ENCODE measurements at regions not wholly inside any gene's neighbourhood (a gene's known extent, or its start where the extent isn't known, plus 50 kb on each side); places are given as distances from the start of the nearest gene placed in this dataset.

DNA sequence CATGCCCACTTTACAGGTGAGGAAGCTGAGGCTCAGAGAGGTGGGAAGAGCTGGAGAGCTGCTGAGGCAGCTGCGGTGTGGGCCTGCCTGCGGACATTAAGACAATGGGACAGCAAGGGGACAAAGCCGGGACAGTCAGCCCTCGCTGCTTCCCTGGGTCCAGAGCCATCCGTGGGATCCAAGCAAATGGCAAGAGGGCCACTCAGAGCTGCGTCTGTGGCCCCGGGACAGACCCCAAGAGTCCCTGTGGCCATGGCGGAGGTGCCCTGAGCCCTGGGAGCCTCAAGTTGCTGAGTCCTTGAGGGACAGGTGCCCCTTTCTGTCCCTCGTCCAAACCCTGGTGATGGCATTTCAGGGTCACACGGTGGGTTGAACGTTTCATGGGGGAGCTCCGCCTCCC, 191.9 kb downstream of the OLFM1 start:
- BruUV-seq (replicated peaks), result no TSS peak
- POLR2A ChIA-PET, result no interaction called here
- no peak overlapping the region for H3K4me3 ChIP-seq (ENCODE audit: low read depth, low read length)
- Mint-ChIP-seq H3K27ac (ENCODE audit: unreplicated experiment) (no peak overlapping the region), H3K4me3 (ENCODE audit: unreplicated experiment) (no peak overlapping the region), H3K27me3 (ENCODE audit: insufficient read depth, unreplicated experiment) (peaks cover 2% of the 10 kb centered on the region), H3K4me1 (ENCODE audit: low read depth, unreplicated experiment) (no peaks in the 10 kb centered on the region), H3K9me3 (ENCODE audit: unreplicated experiment) (no peaks in the 10 kb centered on the region), H3K36me3 (ENCODE audit: insufficient read depth, unreplicated experiment) (no peaks in the 10 kb centered on the region)
- no peaks in the 10 kb centered on the region for H3K27me3 ChIP-seq (replicated peaks; ENCODE audit: control insufficient read depth, insufficient read depth, low read length)
- H3K4me1 ChIP-seq, result no peaks in the 10 kb centered on the region
- intact Hi-C loops (cut with micrococcal nuclease; ENCODE audit: unreplicated experiment), result no loop called here
- TF ChIP-seq CTCF (IDR thresholded peaks at IDR 0.05; ENCODE audit: insufficient read depth in 1 of 2, low read depth in 1 of 2, low read length in 1 of 2, severe bottlenecking in 1 of 2, unreplicated experiment in 1 of 2), result no peak
- no peaks in the 10 kb centered on the region for H3K9me3 ChIP-seq
- CTCF ChIA-PET, result no interaction called here
- DNase-seq, result no peak
- H3K36me3 ChIP-seq (ENCODE audit: control insufficient read depth, insufficient read depth, low read length), result no peaks in the 10 kb centered on the region

DNA sequence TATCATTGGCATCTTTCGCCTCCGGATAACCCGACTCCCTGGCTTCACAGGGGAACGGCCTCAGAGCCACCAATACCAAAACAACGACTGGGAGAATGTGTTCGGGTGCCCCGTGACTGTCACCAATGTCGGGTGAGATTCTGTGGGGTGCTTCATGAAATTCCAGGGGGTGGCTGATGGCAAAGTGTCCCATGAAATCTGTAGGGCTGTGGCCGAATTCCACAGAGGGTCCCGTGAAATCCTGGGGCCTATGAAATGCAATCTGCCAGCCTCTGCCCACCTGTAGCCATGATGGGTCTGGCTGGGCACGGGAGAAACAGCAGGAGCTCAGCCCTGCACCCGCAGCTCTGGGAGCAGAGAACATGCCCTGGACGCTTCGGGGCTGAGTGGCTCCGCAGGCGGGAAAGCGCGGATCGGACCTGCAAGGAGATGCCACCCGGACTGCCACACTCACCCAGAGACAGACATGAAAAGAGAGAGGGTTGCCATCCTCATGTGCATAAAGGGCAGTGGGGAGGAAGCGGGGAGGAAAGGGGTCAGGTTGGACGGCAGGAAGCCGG, 192.4 kb downstream of the OLFM1 start:
- no peak overlapping the region for H3K27ac Mint-ChIP-seq (ENCODE audit: unreplicated experiment)
- ChIA-PET CTCF (no interaction called here), POLR2A (no interaction called here)
- TF ChIP-seq CTCF (IDR thresholded peaks at IDR 0.05; ENCODE audit: insufficient read depth in 1 of 2, low read depth in 1 of 2, low read length in 1 of 2, severe bottlenecking in 1 of 2, unreplicated experiment in 1 of 2), result no peak
- no peaks in the 10 kb centered on the region for H3K36me3 Mint-ChIP-seq (ENCODE audit: insufficient read depth, unreplicated experiment)
- H3K4me3 Mint-ChIP-seq (ENCODE audit: unreplicated experiment), result no peak overlapping the region
- no peaks in the 10 kb centered on the region for H3K36me3 ChIP-seq (ENCODE audit: control insufficient read depth, insufficient read depth, low read length)
- H3K4me1 Mint-ChIP-seq (ENCODE audit: low read depth, unreplicated experiment), result no peaks in the 10 kb centered on the region
- intact Hi-C loops (cut with micrococcal nuclease; ENCODE audit: unreplicated experiment), result no loop called here
- H3K27me3 ChIP-seq (replicated peaks; ENCODE audit: control insufficient read depth, insufficient read depth, low read length), result no peaks in the 10 kb centered on the region
- H3K9me3 ChIP-seq, result no peaks in the 10 kb centered on the region
- no peak overlapping the region for H3K4me3 ChIP-seq (ENCODE audit: low read depth, low read length)
- BruUV-seq (replicated peaks), result no TSS peak
- H3K9me3 Mint-ChIP-seq (ENCODE audit: unreplicated experiment), result no peaks in the 10 kb centered on the region
- no peak for DNase-seq
- H3K27me3 Mint-ChIP-seq (ENCODE audit: insufficient read depth, unreplicated experiment), result peaks cover 2% of the 10 kb centered on the region
- H3K4me1 ChIP-seq, result no peaks in the 10 kb centered on the region

DNA sequence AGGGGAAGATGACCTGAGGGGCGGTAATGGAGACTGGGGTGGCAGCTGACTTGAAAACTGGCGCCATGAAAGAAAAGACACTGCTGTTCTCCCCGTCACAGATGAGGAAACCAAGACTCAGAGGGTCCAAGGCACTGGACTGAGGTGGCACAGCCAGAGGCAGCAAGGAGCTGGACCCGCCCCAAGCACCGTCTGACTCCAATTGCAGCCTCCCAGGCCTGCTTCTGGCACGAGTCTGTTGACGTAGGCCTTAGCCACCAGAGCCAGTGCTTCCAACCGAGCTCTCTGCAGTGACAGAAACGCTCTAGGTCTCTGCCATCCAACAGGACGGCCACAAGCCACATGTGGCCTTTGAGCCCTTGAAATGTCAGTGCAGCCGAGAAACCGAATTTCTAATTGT, 193.2 kb downstream of the OLFM1 start:
- Mint-ChIP-seq H3K9me3 (ENCODE audit: unreplicated experiment) (no peaks in the 10 kb centered on the region), H3K4me1 (ENCODE audit: low read depth, unreplicated experiment) (no peaks in the 10 kb centered on the region), H3K36me3 (ENCODE audit: insufficient read depth, unreplicated experiment) (no peaks in the 10 kb centered on the region), H3K27ac (ENCODE audit: unreplicated experiment) (no peak overlapping the region), H3K27me3 (ENCODE audit: insufficient read depth, unreplicated experiment) (peaks cover 2% of the 10 kb centered on the region), H3K4me3 (ENCODE audit: unreplicated experiment) (no peak overlapping the region)
- Histone ChIP-seq H3K4me3 (ENCODE audit: low read depth, low read length) (no peak overlapping the region), H3K36me3 (ENCODE audit: control insufficient read depth, insufficient read depth, low read length) (no peaks in the 10 kb centered on the region), H3K27me3 (replicated peaks; ENCODE audit: control insufficient read depth, insufficient read depth, low read length) (no peaks in the 10 kb centered on the region), H3K9me3 (no peaks in the 10 kb centered on the region), H3K4me1 (no peaks in the 10 kb centered on the region)
- intact Hi-C loops (cut with micrococcal nuclease; ENCODE audit: unreplicated experiment), result no loop called here
- no peak for TF ChIP-seq CTCF (IDR thresholded peaks at IDR 0.05; ENCODE audit: insufficient read depth in 1 of 2, low read depth in 1 of 2, low read length in 1 of 2, severe bottlenecking in 1 of 2, unreplicated experiment in 1 of 2)
- POLR2A ChIA-PET, result no interaction called here
- CTCF ChIA-PET, result no interaction called here
- no TSS peak for BruUV-seq (replicated peaks)
- no peak for DNase-seq

Measured in Caco-2 (cell line).